ENCODE measurements at regions not wholly inside any gene's neighbourhood (a gene's known extent, or its start where the extent isn't known, plus 50 kb on each side); places are given as distances from the start of the nearest gene placed in this dataset.

DNA sequence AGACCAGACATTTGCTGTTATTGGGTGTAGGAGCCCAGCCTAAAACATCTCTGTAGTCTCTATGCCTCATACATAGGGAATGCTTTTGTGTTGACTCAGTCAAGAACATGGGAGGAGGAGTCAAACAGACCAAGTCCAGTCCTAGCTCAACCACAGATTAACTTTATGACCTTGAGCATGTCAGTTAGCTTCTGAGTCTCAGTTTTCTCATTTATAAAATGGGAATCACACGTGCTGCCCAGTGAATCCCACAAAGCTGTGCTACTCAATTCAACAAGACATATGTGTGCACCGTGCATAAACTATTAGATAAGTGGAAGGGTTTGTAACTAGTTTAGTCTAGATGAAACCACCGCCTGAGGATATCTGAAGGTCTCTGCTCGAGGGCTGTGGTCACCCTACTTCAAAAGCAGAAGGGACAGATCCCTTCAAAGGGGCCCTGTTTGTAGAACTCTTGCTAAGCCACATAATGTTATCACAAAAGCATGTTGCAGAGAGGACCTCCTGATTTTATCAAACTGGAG, 109.5 kb upstream of the NFIA start:
- TF ChIP-seq, protein P1, sequence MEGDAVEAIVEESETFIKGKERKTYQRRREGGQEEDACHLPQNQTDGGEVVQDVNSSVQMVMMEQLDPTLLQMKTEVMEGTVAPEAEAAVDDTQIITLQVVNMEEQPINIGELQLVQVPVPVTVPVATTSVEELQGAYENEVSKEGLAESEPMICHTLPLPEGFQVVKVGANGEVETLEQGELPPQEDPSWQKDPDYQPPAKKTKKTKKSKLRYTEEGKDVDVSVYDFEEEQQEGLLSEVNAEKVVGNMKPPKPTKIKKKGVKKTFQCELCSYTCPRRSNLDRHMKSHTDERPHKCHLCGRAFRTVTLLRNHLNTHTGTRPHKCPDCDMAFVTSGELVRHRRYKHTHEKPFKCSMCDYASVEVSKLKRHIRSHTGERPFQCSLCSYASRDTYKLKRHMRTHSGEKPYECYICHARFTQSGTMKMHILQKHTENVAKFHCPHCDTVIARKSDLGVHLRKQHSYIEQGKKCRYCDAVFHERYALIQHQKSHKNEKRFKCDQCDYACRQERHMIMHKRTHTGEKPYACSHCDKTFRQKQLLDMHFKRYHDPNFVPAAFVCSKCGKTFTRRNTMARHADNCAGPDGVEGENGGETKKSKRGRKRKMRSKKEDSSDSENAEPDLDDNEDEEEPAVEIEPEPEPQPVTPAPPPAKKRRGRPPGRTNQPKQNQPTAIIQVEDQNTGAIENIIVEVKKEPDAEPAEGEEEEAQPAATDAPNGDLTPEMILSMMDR (IDR thresholded peaks at IDR 0.05): no peak
- no peak for TF ChIP-seq POLR2A (IDR thresholded peaks at IDR 0.05)

All from tibial nerve (tissue), 3 donors.